ENCODE measurements at regions not wholly inside any gene's neighbourhood (a gene's known extent, or its start where the extent isn't known, plus 50 kb on each side); places are given as distances from the start of the nearest gene placed in this dataset.

DNA sequence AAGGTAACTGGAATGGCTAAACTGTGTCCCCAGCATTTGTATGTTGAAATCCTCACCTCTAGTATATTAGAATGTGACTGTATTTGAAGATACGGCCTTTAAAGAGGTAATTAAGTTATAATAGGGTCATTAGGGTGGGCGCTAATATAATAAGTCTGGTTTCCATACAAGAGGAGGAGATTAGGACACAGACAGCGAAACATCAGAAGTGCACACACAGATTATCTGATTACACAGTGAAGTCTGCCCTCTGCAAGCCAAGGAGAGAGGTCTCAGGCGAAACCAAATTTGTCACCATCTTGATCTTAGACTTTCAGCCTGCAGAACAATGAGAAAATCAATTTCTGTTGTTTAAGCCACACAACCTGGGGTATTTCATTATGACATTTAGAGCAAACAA lies 2233.1 kb downstream of the MRPL39 start:
- Mint-ChIP-seq H3K4me3 (no peak overlapping the region), H3K9me3 (peaks cover 30% of the 10 kb centered on the region)
- no peaks in the 10 kb centered on the region; the same call in 1 of the 2 replicates for H3K4me1 ChIP-seq (ENCODE audit: insufficient read depth)

More for the DNA sequence above, 2233.1 kb downstream of the MRPL39 start:
- no peak for TF ChIP-seq ZNF114 (CRISPR knock-in tag; IDR thresholded peaks at IDR 0.05)
- TF ChIP-seq CREB1 (CRISPR knock-in tag; IDR thresholded peaks at IDR 0.05; ENCODE audit: low read depth): no peak
- TF ChIP-seq, protein P1, sequence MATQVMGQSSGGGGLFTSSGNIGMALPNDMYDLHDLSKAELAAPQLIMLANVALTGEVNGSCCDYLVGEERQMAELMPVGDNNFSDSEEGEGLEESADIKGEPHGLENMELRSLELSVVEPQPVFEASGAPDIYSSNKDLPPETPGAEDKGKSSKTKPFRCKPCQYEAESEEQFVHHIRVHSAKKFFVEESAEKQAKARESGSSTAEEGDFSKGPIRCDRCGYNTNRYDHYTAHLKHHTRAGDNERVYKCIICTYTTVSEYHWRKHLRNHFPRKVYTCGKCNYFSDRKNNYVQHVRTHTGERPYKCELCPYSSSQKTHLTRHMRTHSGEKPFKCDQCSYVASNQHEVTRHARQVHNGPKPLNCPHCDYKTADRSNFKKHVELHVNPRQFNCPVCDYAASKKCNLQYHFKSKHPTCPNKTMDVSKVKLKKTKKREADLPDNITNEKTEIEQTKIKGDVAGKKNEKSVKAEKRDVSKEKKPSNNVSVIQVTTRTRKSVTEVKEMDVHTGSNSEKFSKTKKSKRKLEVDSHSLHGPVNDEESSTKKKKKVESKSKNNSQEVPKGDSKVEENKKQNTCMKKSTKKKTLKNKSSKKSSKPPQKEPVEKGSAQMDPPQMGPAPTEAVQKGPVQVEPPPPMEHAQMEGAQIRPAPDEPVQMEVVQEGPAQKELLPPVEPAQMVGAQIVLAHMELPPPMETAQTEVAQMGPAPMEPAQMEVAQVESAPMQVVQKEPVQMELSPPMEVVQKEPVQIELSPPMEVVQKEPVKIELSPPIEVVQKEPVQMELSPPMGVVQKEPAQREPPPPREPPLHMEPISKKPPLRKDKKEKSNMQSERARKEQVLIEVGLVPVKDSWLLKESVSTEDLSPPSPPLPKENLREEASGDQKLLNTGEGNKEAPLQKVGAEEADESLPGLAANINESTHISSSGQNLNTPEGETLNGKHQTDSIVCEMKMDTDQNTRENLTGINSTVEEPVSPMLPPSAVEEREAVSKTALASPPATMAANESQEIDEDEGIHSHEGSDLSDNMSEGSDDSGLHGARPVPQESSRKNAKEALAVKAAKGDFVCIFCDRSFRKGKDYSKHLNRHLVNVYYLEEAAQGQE (IDR thresholded peaks at IDR 0.05; ENCODE audit: unreplicated experiment): no peak
- TF ChIP-seq, protein P2, sequence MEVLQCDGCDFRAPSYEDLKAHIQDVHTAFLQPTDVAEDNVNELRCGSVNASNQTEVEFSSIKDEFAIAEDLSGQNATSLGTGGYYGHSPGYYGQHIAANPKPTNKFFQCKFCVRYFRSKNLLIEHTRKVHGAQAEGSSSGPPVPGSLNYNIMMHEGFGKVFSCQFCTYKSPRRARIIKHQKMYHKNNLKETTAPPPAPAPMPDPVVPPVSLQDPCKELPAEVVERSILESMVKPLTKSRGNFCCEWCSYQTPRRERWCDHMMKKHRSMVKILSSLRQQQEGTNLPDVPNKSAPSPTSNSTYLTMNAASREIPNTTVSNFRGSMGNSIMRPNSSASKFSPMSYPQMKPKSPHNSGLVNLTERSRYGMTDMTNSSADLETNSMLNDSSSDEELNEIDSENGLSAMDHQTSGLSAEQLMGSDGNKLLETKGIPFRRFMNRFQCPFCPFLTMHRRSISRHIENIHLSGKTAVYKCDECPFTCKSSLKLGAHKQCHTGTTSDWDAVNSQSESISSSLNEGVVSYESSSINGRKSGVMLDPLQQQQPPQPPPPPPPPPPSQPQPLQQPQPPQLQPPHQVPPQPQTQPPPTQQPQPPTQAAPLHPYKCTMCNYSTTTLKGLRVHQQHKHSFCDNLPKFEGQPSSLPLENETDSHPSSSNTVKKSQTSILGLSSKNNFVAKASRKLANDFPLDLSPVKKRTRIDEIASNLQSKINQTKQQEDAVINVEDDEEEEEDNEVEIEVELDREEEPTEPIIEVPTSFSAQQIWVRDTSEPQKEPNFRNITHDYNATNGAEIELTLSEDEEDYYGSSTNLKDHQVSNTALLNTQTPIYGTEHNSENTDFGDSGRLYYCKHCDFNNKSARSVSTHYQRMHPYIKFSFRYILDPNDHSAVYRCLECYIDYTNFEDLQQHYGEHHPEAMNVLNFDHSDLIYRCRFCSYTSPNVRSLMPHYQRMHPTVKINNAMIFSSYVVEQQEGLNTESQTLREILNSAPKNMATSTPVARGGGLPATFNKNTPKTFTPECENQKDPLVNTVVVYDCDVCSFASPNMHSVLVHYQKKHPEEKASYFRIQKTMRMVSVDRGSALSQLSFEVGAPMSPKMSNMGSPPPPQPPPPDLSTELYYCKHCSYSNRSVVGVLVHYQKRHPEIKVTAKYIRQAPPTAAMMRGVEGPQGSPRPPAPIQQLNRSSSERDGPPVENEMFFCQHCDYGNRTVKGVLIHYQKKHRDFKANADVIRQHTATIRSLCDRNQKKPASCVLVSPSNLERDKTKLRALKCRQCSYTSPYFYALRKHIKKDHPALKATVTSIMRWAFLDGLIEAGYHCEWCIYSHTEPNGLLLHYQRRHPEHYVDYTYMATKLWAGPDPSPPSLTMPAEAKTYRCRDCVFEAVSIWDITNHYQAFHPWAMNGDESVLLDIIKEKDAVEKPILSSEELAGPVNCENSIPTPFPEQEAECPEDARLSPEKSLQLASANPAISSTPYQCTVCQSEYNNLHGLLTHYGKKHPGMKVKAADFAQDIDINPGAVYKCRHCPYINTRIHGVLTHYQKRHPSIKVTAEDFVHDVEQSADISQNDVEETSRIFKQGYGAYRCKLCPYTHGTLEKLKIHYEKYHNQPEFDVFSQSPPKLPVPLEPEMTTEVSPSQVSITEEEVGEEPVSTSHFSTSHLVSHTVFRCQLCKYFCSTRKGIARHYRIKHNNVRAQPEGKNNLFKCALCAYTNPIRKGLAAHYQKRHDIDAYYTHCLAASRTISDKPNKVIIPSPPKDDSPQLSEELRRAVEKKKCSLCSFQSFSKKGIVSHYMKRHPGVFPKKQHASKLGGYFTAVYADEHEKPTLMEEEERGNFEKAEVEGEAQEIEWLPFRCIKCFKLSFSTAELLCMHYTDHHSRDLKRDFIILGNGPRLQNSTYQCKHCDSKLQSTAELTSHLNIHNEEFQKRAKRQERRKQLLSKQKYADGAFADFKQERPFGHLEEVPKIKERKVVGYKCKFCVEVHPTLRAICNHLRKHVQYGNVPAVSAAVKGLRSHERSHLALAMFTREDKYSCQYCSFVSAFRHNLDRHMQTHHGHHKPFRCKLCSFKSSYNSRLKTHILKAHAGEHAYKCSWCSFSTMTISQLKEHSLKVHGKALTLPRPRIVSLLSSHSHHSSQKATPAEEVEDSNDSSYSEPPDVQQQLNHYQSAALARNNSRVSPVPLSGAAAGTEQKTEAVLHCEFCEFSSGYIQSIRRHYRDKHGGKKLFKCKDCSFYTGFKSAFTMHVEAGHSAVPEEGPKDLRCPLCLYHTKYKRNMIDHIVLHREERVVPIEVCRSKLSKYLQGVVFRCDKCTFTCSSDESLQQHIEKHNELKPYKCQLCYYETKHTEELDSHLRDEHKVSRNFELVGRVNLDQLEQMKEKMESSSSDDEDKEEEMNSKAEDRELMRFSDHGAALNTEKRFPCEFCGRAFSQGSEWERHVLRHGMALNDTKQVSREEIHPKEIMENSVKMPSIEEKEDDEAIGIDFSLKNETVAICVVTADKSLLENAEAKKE (CRISPR knock-in tag; IDR thresholded peaks at IDR 0.05): no peak
- TF ChIP-seq, protein P3, sequence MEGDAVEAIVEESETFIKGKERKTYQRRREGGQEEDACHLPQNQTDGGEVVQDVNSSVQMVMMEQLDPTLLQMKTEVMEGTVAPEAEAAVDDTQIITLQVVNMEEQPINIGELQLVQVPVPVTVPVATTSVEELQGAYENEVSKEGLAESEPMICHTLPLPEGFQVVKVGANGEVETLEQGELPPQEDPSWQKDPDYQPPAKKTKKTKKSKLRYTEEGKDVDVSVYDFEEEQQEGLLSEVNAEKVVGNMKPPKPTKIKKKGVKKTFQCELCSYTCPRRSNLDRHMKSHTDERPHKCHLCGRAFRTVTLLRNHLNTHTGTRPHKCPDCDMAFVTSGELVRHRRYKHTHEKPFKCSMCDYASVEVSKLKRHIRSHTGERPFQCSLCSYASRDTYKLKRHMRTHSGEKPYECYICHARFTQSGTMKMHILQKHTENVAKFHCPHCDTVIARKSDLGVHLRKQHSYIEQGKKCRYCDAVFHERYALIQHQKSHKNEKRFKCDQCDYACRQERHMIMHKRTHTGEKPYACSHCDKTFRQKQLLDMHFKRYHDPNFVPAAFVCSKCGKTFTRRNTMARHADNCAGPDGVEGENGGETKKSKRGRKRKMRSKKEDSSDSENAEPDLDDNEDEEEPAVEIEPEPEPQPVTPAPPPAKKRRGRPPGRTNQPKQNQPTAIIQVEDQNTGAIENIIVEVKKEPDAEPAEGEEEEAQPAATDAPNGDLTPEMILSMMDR (conservative IDR thresholded peaks at IDR 0.05; ENCODE audit: low read depth in 2 of 2): no peak
- TF ChIP-seq POLR2AphosphoS5 (IDR thresholded peaks at IDR 0.05; ENCODE audit: low read depth): no peak
- no peak for TF ChIP-seq ZNF331 (CRISPR knock-in tag; IDR thresholded peaks at IDR 0.05; ENCODE audit: low read depth)
- TF ChIP-seq, protein P4, sequence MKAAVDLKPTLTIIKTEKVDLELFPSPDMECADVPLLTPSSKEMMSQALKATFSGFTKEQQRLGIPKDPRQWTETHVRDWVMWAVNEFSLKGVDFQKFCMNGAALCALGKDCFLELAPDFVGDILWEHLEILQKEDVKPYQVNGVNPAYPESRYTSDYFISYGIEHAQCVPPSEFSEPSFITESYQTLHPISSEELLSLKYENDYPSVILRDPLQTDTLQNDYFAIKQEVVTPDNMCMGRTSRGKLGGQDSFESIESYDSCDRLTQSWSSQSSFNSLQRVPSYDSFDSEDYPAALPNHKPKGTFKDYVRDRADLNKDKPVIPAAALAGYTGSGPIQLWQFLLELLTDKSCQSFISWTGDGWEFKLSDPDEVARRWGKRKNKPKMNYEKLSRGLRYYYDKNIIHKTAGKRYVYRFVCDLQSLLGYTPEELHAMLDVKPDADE (IDR thresholded peaks at IDR 0.05): no peak
- H3F3A ChIP-seq (replicated peaks; ENCODE audit: low read depth): no peaks in the 10 kb centered on the region
- Mint-ChIP-seq H3K4me1 (peaks cover 6% of the 10 kb centered on the region; the same call in 1 of the 3 replicates), H3K36me3 (ENCODE audit: low read depth) (peaks cover 69% of the 10 kb centered on the region), H3K27ac (no peak overlapping the region; the same call in 1 of the 2 replicates), H3K27me3 (ENCODE audit: insufficient read depth, low read depth, poor library complexity) (peaks cover 3% of the 10 kb centered on the region)
- H3K27me3 ChIP-seq (ENCODE audit: insufficient read depth): no peaks in the 10 kb centered on the region
- H3K9me2 ChIP-seq (ENCODE audit: insufficient read depth): no peaks in the 10 kb centered on the region
- DNase-seq (ENCODE audit: low spot score): no peak
- no peak overlapping the region for H3K27ac ChIP-seq (ENCODE audit: low read depth)
- H3K4me2 ChIP-seq: no peak overlapping the region
- ATAC-seq: no peak
- no peaks in the 10 kb centered on the region; the same call in 1 of the 2 replicates for H3K36me3 ChIP-seq (ENCODE audit: insufficient read depth)
- no peak overlapping the region for H2AFZ ChIP-seq
- no peak overlapping the region for H3K4me3 ChIP-seq
- peaks cover 63% of the 10 kb centered on the region for H3K79me2 ChIP-seq (replicated peaks; ENCODE audit: insufficient read depth)
- no peaks in the 10 kb centered on the region for H4K20me1 ChIP-seq (replicated peaks; ENCODE audit: insufficient read depth)

All from GM23338 (cell line).